ENCODE measurements at regions not wholly inside any gene's neighbourhood (a gene's known extent, or its start where the extent isn't known, plus 50 kb on each side); places are given as distances from the start of the nearest gene placed in this dataset.

- TF ChIP-seq POLR2A (IDR thresholded peaks at IDR 0.05) (no peak), CTCF (IDR thresholded peaks at IDR 0.05) (peak in 2 of 4 donors; percentile 13 to 28)
Observed at GRCh38 chr15:23857028-23857641, 170.0 kb upstream of the NDN start.

All from right lobe of liver (tissue), 4 donors.